Ishikawa (cell line): ENCODE measurements at regions not wholly inside any gene's neighbourhood (a gene's known extent, or its start where the extent isn't known, plus 50 kb on each side); places are given as distances from the start of the nearest gene placed in this dataset.

ENCODE experiments used
- CEBPB ChIP-seq: IDR thresholded peaks from 2 replicates; pipeline ENCODE4 v1.6.1; 2012
- EP300 ChIP-seq: IDR thresholded peaks from 2 replicates; pipeline ENCODE4 v1.6.1; 2012; ENCODE audit warnings: borderline replicate concordance
- FOXM1 ChIP-seq: IDR thresholded peaks from 2 replicates; pipeline ENCODE4 v1.6.1; 2012; ENCODE audit warnings: low read depth, borderline replicate concordance
- NFIC ChIP-seq: IDR thresholded peaks from 2 replicates; pipeline ENCODE4 v1.6.1; 2012
- RAD21 ChIP-seq: IDR thresholded peaks from 2 replicates; pipeline ENCODE4 v1.6.1; 2012; ENCODE audit warnings: low read depth
- TAF1 ChIP-seq: IDR thresholded peaks from 2 replicates; pipeline ENCODE4 v1.6.1; 2012; ENCODE audit warnings: low read depth, mild to moderate bottlenecking
- TCF12 ChIP-seq: IDR thresholded peaks from 2 replicates; pipeline ENCODE4 v1.6.1; 2012; ENCODE audit warnings: low read depth
- TEAD4 ChIP-seq: IDR thresholded peaks from 2 replicates; pipeline ENCODE4 v1.6.1; 2012
- USF1 ChIP-seq: IDR thresholded peaks from 2 replicates; pipeline ENCODE4 v1.6.1; 2012
- YY1 ChIP-seq: IDR thresholded peaks from 2 replicates; pipeline ENCODE4 v1.6.1; 2012; ENCODE audit warnings: low read depth
- ZBTB7A ChIP-seq: IDR thresholded peaks from 2 replicates; pipeline ENCODE4 v1.6.1; 2012; ENCODE audit warnings: low read depth
- TF ChIP-seq, protein P1 (sequence below): IDR thresholded peaks from 2 replicates; pipeline ENCODE4 v1.6.1; 2012
- TF ChIP-seq, protein P2 (sequence below): IDR thresholded peaks from 2 replicates; pipeline ENCODE4 v1.6.1; 2012; ENCODE audit warnings: low read depth, mild to moderate bottlenecking

DNA sequence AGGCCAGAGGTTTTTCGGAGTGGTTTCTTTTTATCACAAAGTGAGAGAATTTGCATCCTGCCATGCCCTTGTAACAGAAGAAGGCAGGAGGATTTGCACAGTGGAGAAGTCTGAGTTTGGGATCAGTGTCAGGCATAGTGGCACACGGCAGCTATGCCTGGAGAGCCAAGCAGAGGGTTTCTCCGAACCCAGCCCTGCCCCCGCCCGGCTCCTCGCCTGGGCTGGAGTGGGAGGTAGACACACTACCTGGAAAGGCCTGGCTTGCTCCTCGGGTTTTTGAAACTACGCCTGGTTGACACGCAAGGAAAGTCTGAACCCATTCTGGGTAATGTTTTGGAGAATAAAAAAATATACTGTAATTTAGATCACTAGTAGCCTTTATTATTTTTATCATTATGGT lies 1653.6 kb upstream of the TENM3 start:
- TF ChIP-seq, protein P1, sequence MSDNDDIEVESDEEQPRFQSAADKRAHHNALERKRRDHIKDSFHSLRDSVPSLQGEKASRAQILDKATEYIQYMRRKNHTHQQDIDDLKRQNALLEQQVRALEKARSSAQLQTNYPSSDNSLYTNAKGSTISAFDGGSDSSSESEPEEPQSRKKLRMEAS: no peak
- TF ChIP-seq ZBTB7A (no peak), FOXM1 (no peak), EP300 (no peak), TEAD4 (no peak), USF1 (no peak), CEBPB (no peak), TAF1 (no peak), TCF12 (no peak), YY1 (no peak), NFIC (no peak), RAD21 (no peak)
- TF ChIP-seq, protein P2, sequence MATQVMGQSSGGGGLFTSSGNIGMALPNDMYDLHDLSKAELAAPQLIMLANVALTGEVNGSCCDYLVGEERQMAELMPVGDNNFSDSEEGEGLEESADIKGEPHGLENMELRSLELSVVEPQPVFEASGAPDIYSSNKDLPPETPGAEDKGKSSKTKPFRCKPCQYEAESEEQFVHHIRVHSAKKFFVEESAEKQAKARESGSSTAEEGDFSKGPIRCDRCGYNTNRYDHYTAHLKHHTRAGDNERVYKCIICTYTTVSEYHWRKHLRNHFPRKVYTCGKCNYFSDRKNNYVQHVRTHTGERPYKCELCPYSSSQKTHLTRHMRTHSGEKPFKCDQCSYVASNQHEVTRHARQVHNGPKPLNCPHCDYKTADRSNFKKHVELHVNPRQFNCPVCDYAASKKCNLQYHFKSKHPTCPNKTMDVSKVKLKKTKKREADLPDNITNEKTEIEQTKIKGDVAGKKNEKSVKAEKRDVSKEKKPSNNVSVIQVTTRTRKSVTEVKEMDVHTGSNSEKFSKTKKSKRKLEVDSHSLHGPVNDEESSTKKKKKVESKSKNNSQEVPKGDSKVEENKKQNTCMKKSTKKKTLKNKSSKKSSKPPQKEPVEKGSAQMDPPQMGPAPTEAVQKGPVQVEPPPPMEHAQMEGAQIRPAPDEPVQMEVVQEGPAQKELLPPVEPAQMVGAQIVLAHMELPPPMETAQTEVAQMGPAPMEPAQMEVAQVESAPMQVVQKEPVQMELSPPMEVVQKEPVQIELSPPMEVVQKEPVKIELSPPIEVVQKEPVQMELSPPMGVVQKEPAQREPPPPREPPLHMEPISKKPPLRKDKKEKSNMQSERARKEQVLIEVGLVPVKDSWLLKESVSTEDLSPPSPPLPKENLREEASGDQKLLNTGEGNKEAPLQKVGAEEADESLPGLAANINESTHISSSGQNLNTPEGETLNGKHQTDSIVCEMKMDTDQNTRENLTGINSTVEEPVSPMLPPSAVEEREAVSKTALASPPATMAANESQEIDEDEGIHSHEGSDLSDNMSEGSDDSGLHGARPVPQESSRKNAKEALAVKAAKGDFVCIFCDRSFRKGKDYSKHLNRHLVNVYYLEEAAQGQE: no peak
